Activated CD4-positive, alpha-beta T cell treated with anti-CD3 and anti-CD28 coated beads for 36 hours (primary cell): ENCODE measurements at regions not wholly inside any gene's neighbourhood (a gene's known extent, or its start where the extent isn't known, plus 50 kb on each side); places are given as distances from the start of the nearest gene placed in this dataset.

Source experiments
- ATAC-seq: fragments of 200-7000 bp; cut with Tn5 transposase; one replicate; pipeline ENCODE4 v1.10.0; 2021; ENCODE audit warnings: mild to moderate bottlenecking, moderate library complexity
- CTCF ChIA-PET: fragments of 350-600 bp; sonication (Branson Sonifier 250); formaldehyde crosslinking; loops from one replicate; lab custom pipeline; 2021; ENCODE audit warnings: antibody characterized with exemption; lab: Charles Lee
- POLR2A ChIA-PET: fragments of 350-600 bp; sonication (Branson Sonifier 250); formaldehyde crosslinking; loops from one replicate; lab custom pipeline; 2021; ENCODE audit warnings: antibody characterized with exemption, inconsistent platforms; lab: Charles Lee
- DNase-seq: peaks from one replicate; pipeline ENCODE4 v3.0.0-alpha.2; 2020
- H3K27ac Mint-ChIP-seq: one replicate; pipeline ENCODE4 v1.8.0; 2021; ENCODE audit warnings: mixed read lengths
- H3K27me3 Mint-ChIP-seq: one replicate; pipeline ENCODE4 v1.8.0; 2021; ENCODE audit warnings: mixed read lengths
- H3K36me3 Mint-ChIP-seq: one replicate; pipeline ENCODE4 v1.8.0; 2021; ENCODE audit warnings: low read depth, mixed read lengths
- H3K4me1 Mint-ChIP-seq: one replicate; pipeline ENCODE4 v1.8.0; 2021; ENCODE audit warnings: mixed read lengths
- H3K4me3 Mint-ChIP-seq: one replicate; pipeline ENCODE4 v1.8.0; 2021; ENCODE audit warnings: mild to moderate bottlenecking, moderate library complexity, mixed read lengths
- H3K9me3 Mint-ChIP-seq: one replicate; pipeline ENCODE4 v1.8.0; 2021; ENCODE audit warnings: low read depth, mixed read lengths
- intact Hi-C, 2 experiments: fragments of 100-400 bp; cut with DNase I in 1 of 2; cut with micrococcal nuclease in 1 of 2; formaldehyde crosslinking; loops; one replicate each; pipeline versions ENCODE4 v1.14.2 to v1.15.1; 2022 to 2024; cut with DNase I, micrococcal nuclease

DNA sequence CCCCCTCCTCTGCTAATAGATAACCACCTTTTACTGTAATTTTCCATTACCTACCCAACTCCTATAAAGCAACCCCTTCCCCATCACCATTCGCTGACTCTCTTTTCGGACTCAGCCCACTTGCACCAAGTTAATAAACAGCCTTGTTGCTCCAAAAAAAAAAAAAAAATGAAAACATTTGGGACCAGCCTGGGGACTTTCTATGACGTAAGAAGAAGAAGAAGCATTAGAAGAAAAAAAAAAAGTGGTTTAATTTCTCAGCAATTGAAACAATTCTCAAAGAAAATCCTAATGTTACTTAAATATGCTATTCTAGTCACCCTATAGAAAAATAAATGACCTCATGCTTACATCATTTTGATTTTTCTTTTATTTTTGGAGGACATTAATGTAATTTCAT is 301.5 kb upstream of the ANO3 start:
- Mint-ChIP-seq H3K27me3 (no peaks in the 10 kb centered on the region), H3K4me3 (no peak overlapping the region), H3K27ac (no peak overlapping the region), H3K4me1 (no peaks in the 10 kb centered on the region), H3K9me3 (peaks cover 7% of the 10 kb centered on the region), H3K36me3 (no peaks in the 10 kb centered on the region)
- POLR2A ChIA-PET, result no interaction called here
- CTCF ChIA-PET, result no interaction called here
- ATAC-seq, result no peak
- intact Hi-C loops, result no loop called here
- no peak for DNase-seq

DNA sequence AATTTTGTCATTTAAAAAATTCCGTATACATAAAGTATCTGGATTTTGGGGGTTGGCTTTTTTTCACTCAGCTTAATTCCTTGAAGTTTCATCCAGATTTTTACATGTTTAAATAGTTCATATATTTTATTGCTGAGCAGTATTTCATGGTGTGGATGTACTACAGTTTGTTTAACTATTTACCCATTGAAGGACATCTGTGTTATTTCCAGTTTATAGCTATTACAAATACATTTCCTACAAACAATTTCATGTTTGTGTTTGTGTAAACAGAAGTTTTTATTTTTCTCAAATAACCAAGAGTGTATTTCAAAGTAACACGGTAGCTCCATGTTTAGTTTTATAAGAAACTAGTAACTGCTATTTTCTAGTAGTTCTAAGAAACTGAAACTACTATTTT is 299.7 kb upstream of the ANO3 start:
- no peak overlapping the region for H3K4me3 Mint-ChIP-seq
- no peaks in the 10 kb centered on the region for H3K27me3 Mint-ChIP-seq
- no peak overlapping the region for H3K27ac Mint-ChIP-seq
- no peaks in the 10 kb centered on the region for H3K4me1 Mint-ChIP-seq
- DNase-seq (no peak), ATAC-seq (no peak)
- ChIA-PET POLR2A (no interaction called here), CTCF (no interaction called here)
- intact Hi-C loops, result no loop called here
- H3K9me3 Mint-ChIP-seq, result peaks cover 6% of the 10 kb centered on the region
- no peaks in the 10 kb centered on the region for H3K36me3 Mint-ChIP-seq

DNA sequence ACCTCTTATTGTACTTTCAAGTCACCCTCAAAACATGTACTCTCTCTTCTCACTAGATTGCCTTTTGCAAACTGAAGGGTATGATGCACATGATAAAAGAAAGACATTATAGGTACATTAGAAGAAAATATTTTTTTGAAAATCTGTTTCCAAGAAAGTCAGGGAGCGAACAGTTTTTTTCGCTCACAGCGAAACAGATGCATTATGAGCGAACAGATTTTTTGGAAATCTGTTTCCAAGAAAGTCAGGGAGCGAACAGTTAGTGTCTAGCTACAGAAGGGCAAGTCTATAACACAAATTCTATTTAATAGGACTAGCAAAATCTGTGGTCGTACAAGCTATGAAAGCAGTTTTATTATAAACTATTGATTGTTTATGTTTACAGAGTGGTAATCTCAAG is 296.2 kb upstream of the ANO3 start:
- peaks cover 7% of the 10 kb centered on the region for H3K9me3 Mint-ChIP-seq
- intact Hi-C loops, result no loop called here
- no peaks in the 10 kb centered on the region for H3K4me1 Mint-ChIP-seq
- no peak overlapping the region for H3K4me3 Mint-ChIP-seq
- H3K27ac Mint-ChIP-seq, result no peak overlapping the region
- no peak for ATAC-seq
- no peaks in the 10 kb centered on the region for H3K36me3 Mint-ChIP-seq
- ChIA-PET CTCF (no interaction called here), POLR2A (no interaction called here)
- H3K27me3 Mint-ChIP-seq, result no peaks in the 10 kb centered on the region
- DNase-seq, result no peak

DNA sequence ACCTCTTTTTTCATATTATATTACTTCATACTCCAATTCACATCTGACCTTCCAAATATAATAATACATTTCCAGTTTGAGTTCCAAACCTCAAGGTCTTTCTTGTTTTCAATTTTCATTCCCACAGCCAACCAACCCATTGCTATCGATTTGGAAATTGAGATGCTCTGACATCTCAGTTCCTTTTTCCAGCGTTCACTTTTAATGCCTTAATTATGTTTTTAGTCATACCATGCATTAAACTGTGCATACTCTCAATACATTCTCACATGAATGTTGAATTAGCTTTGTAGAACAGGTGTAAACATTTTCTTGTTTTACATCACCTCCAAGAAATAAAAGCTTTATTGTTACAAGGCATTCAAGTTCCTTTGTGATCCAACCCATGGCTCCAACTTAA is 294.2 kb upstream of the ANO3 start:
- intact Hi-C loops, result no loop called here
- DNase-seq (no peak), ATAC-seq (no peak)
- Mint-ChIP-seq H3K36me3 (no peaks in the 10 kb centered on the region), H3K4me3 (no peak overlapping the region), H3K27ac (no peak overlapping the region), H3K4me1 (no peaks in the 10 kb centered on the region), H3K27me3 (no peaks in the 10 kb centered on the region), H3K9me3 (peaks cover 7% of the 10 kb centered on the region)
- CTCF ChIA-PET, result no interaction called here
- POLR2A ChIA-PET, result no interaction called here

DNA sequence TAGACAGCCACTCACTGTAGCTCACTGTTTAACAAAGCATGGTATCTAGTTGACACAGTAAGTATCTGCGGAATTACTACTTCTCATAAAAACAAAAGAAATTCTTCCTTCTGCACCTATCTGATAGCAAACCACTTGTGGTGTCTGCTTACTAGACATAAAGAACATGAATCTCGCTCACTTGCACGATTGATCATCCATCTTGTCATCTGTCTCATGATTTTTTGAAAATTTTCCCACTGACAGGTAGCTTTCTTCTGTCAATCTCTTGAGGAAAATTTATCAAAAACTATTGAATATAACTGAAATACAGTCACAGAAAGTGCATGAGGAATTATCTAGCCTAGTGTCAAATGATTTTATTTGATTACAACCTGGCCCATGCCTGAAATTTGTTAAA is 291.6 kb upstream of the ANO3 start:
- no peak for DNase-seq
- H3K4me3 Mint-ChIP-seq, result no peak overlapping the region
- H3K9me3 Mint-ChIP-seq, result peaks cover 4% of the 10 kb centered on the region
- POLR2A ChIA-PET, result no interaction called here
- no peak for ATAC-seq
- no peak overlapping the region for H3K27ac Mint-ChIP-seq
- H3K4me1 Mint-ChIP-seq, result no peaks in the 10 kb centered on the region
- CTCF ChIA-PET, result no interaction called here
- intact Hi-C loops, result no loop called here
- no peaks in the 10 kb centered on the region for H3K27me3 Mint-ChIP-seq
- H3K36me3 Mint-ChIP-seq, result no peaks in the 10 kb centered on the region

DNA sequence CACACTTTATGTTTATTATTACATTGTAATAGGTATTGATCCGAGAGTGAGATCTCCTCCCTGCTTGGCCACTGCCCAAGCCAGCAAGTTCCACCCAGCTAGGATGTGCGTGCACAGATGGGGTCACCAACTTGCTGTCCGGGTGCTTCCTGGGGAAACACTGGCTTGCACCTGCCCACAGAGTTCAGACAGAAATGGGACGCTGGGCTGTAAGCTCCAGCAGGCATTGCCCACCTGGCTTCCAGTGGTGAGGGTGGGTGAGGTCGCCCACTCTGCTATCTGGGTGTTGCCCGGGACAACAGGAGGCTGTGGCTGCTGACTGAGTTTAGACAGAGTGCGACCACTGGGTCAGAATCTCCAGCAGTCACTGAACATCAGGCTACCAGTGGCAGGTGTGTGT is 289.8 kb upstream of the ANO3 start:
- DNase-seq, result no peak
- ChIA-PET CTCF (no interaction called here), POLR2A (no interaction called here)
- Mint-ChIP-seq H3K27ac (no peak overlapping the region), H3K27me3 (no peaks in the 10 kb centered on the region), H3K36me3 (no peaks in the 10 kb centered on the region), H3K4me3 (no peak overlapping the region), H3K9me3 (peaks cover 4% of the 10 kb centered on the region), H3K4me1 (no peaks in the 10 kb centered on the region)
- no peak for ATAC-seq
- intact Hi-C loops, result no loop called here

DNA sequence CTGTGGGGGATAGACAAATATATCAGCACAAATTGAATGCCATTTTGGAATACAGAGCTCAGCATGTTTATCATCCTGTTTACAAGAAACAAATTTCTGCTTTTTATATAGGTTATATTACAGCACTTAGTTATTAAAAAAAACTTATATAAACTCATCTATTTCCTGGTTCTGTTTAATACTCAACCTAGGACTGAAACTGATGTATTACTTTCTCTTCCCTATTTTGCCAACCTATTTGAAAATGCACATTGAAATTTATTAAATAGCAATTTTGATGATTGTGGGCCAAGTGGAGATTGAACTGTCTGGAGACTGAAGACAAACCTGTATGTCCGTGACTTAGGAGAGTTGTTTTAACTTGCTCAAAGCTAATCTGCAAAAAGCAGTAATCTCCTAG is 288.3 kb upstream of the ANO3 start:
- H3K9me3 Mint-ChIP-seq, result no peaks in the 10 kb centered on the region
- H3K4me1 Mint-ChIP-seq, result no peaks in the 10 kb centered on the region
- no peaks in the 10 kb centered on the region for H3K27me3 Mint-ChIP-seq
- ChIA-PET CTCF (no interaction called here), POLR2A (no interaction called here)
- ATAC-seq (no peak), DNase-seq (no peak)
- intact Hi-C loops, result no loop called here
- no peak overlapping the region for H3K4me3 Mint-ChIP-seq
- H3K27ac Mint-ChIP-seq, result no peak overlapping the region
- no peaks in the 10 kb centered on the region for H3K36me3 Mint-ChIP-seq

DNA sequence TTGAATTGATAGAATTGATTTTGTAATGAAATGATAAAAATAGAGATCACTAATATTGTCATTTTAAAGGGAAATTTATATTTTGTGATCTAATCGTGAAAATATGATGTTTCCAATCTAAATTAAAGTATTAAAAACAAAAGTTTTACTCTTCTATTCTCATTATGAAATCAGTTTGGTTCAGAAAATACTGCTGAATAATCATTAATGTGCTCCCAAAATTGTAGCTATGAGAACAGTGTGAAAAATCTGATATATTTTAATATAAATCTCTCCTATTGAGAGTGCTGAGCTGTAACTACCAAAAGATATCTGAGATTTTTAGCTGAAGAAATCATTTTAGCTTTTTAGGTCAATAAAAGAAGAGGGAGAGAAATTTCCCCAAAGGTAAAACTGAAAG is 287.5 kb upstream of the ANO3 start:
- ATAC-seq, result no peak
- H3K27me3 Mint-ChIP-seq, result no peaks in the 10 kb centered on the region
- DNase-seq, result no peak
- no peak overlapping the region for H3K27ac Mint-ChIP-seq
- POLR2A ChIA-PET, result no interaction called here
- CTCF ChIA-PET, result no interaction called here
- intact Hi-C loops, result no loop called here
- H3K9me3 Mint-ChIP-seq, result no peaks in the 10 kb centered on the region
- no peak overlapping the region for H3K4me3 Mint-ChIP-seq
- H3K36me3 Mint-ChIP-seq, result no peaks in the 10 kb centered on the region
- H3K4me1 Mint-ChIP-seq, result no peaks in the 10 kb centered on the region

DNA sequence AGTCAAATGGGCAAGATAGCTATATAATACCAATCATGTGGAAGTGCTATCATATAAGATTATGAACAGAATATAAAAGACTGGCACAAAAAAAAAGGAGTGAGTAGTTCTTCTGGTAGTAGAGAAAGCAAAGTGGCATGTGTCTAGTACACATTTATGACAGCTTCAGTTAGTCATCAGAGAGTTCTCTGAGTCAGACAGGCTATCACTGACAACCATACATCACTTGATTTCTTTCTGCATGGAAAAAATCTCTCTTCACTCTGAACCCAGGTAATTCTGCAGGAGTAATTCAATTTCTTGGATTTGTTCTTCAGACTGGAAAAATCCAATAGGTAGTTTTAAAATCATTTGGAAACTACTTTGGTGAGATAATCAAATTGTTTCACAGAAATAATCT is 286.8 kb upstream of the ANO3 start:
- no peak overlapping the region for H3K4me3 Mint-ChIP-seq
- CTCF ChIA-PET, result no interaction called here
- H3K27ac Mint-ChIP-seq, result no peak overlapping the region
- H3K4me1 Mint-ChIP-seq, result no peaks in the 10 kb centered on the region
- DNase-seq, result no peak
- H3K27me3 Mint-ChIP-seq, result no peaks in the 10 kb centered on the region
- no peaks in the 10 kb centered on the region for H3K9me3 Mint-ChIP-seq
- intact Hi-C loops, result no loop called here
- POLR2A ChIA-PET, result no interaction called here
- ATAC-seq, result no peak
- no peaks in the 10 kb centered on the region for H3K36me3 Mint-ChIP-seq

DNA sequence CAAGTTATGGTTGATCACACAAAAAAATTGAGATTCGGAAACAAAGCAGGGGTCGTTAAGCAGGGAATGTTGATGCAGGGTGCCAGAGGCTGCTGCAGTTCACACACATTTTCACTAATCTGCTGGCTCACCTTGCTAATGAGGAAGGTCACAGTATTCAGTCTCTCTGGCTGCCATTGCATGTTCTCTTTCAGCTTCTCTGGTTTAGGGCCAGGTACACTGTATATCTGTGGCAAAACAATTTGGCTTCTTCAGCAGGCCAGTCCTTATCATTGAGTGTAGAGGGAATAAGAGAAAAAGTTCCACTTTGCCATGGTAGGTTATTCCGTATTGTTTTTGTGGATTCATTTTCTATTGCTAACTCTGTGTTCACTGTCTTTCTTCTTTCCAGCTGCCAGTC is 283.7 kb upstream of the ANO3 start:
- CTCF ChIA-PET, result no interaction called here
- Mint-ChIP-seq H3K27me3 (no peaks in the 10 kb centered on the region), H3K36me3 (no peaks in the 10 kb centered on the region), H3K27ac (no peak overlapping the region), H3K9me3 (peaks cover 4% of the 10 kb centered on the region), H3K4me3 (no peak overlapping the region), H3K4me1 (no peaks in the 10 kb centered on the region)
- DNase-seq (no peak), ATAC-seq (no peak)
- intact Hi-C loops, result no loop called here
- POLR2A ChIA-PET, result no interaction called here

DNA sequence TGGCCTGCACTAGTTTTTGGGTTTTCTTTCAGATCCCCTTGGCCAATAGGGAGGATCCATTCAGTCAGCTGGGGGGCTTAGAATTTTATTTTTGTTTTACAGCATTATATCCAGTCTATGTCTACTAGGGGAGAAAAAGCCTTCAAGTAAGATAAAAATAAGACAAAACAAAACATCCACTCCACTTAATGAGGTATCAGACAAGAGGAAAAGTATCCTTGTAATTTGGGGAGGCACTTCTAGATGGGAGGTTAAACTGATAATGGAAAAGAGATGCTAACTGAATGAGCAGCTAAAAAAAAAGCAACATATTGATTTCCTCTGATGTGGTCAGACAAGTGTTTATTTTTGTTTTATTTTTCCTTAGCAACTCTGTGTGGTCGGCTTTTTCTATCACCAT is 278.0 kb upstream of the ANO3 start:
- DNase-seq, result no peak
- H3K27ac Mint-ChIP-seq, result no peak overlapping the region
- H3K27me3 Mint-ChIP-seq, result no peaks in the 10 kb centered on the region
- no peaks in the 10 kb centered on the region for H3K4me1 Mint-ChIP-seq
- ATAC-seq, result no peak
- H3K4me3 Mint-ChIP-seq, result no peak overlapping the region
- peaks cover 4% of the 10 kb centered on the region for H3K9me3 Mint-ChIP-seq
- POLR2A ChIA-PET, result no interaction called here
- CTCF ChIA-PET, result no interaction called here
- H3K36me3 Mint-ChIP-seq, result no peaks in the 10 kb centered on the region
- intact Hi-C loops, result no loop called here

DNA sequence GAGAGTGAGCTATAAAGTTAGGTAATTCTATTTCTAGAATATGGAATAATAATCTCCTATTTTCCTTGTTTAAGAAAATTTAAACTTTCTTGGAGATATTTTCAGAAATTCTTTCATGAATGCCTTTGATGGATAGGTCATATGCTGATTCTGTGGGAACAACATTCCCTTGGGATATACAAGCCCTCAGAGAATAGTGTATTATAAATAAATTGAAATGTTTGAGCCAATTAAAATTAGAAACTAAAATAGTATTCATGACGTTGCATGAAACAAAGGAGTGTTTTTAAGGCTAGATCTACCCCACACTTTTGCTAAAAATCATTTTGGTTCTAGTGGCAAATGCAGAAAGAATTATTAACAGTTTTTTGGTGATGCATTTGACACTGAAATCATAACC is 269.3 kb upstream of the ANO3 start:
- no peaks in the 10 kb centered on the region for H3K4me1 Mint-ChIP-seq
- CTCF ChIA-PET, result no interaction called here
- no peaks in the 10 kb centered on the region for H3K9me3 Mint-ChIP-seq
- H3K36me3 Mint-ChIP-seq, result no peaks in the 10 kb centered on the region
- no peak overlapping the region for H3K27ac Mint-ChIP-seq
- DNase-seq (no peak), ATAC-seq (no peak)
- H3K27me3 Mint-ChIP-seq, result no peaks in the 10 kb centered on the region
- no peak overlapping the region for H3K4me3 Mint-ChIP-seq
- POLR2A ChIA-PET, result no interaction called here
- intact Hi-C loops, result no loop called here

DNA sequence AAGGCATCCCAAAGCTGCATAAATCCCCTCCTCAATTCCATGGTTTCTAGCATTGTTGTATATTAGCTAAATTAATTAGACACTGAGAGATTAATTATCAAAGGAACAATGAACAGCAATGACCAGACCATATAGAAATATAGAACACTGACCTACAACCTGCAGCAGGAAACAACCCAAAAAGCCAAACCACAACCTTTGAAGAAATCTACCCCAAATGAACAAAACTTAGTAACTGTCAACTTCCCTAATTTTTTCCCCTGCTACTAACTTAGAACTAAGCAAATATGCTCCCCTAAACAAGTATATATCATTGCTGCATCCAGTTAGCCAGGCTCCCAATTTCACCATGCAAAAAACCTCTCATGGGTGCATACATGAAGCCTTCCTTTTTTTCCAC is 268.0 kb upstream of the ANO3 start:
- Mint-ChIP-seq H3K36me3 (no peaks in the 10 kb centered on the region), H3K9me3 (peaks cover 2% of the 10 kb centered on the region)
- CTCF ChIA-PET, result interaction anchor here (0.6 kb wide), 1 partner anchor 1169 kb away, joined by 4 read pairs; no protein-coding TSS in a partner anchor

More for the DNA sequence above, 268.0 kb upstream of the ANO3 start:
- no peaks in the 10 kb centered on the region for H3K4me1 Mint-ChIP-seq
- intact Hi-C loops, result no loop called here
- ATAC-seq (no peak), DNase-seq (no peak)
- POLR2A ChIA-PET, result no interaction called here
- no peaks in the 10 kb centered on the region for H3K27me3 Mint-ChIP-seq
- no peak overlapping the region for H3K27ac Mint-ChIP-seq
- H3K4me3 Mint-ChIP-seq, result no peak overlapping the region
